OCI-LY1 (cell line): ENCODE measurements at regions not wholly inside any gene's neighbourhood (a gene's known extent, or its start where the extent isn't known, plus 50 kb on each side); places are given as distances from the start of the nearest gene placed in this dataset.

Experiments used
- CTCF ChIP-seq: fragments of 200-600 bp; sonication (generic), shearing (Covaris generic); IDR thresholded peaks from 2 replicates; pipeline ENCODE4 v1.5.1; 2017; ENCODE audit warnings: mild to moderate bottlenecking, antibody characterized with exemption, low read length, moderate library complexity, mixed read lengths
- EZH2 ChIP-seq: fragments of 200-600 bp; sonication (generic), shearing (Covaris generic); IDR thresholded peaks from 2 replicates; pipeline ENCODE4 v1.8.0; 2017; ENCODE audit warnings: borderline replicate concordance, mixed run types, mild to moderate bottlenecking, antibody characterized with exemption, low read length, moderate library complexity, mixed read lengths

GRCh38 chr9:75390951-75391350, 302.6 kb downstream of the OSTF1 start:
- TF ChIP-seq CTCF (no peak), EZH2 (no peak)
